D721Med (cell line): ENCODE measurements at regions not wholly inside any gene's neighbourhood (a gene's known extent, or its start where the extent isn't known, plus 50 kb on each side); places are given as distances from the start of the nearest gene placed in this dataset.

Source experiments
- DNase-seq: peaks from one replicate; pipeline ENCODE4 v3.0.0; 2011; ENCODE audit warnings: low spot score; ENCODE audit not compliant: insufficient read length
- FAIRE-seq: peaks from 2 replicates; lab custom pipeline; 2011; peaks lifted over from hg19 to GRCh38; lab: Jason Lieb, UNC
- TF ChIP-seq, protein P1 (sequence below): IDR thresholded peaks from 2 replicates; pipeline ENCODE4 v1.5.1; 2012; ENCODE audit warnings: mild to moderate bottlenecking, control low read depth; ENCODE audit not compliant: insufficient read depth; ENCODE audit errors: missing control alignments

DNA sequence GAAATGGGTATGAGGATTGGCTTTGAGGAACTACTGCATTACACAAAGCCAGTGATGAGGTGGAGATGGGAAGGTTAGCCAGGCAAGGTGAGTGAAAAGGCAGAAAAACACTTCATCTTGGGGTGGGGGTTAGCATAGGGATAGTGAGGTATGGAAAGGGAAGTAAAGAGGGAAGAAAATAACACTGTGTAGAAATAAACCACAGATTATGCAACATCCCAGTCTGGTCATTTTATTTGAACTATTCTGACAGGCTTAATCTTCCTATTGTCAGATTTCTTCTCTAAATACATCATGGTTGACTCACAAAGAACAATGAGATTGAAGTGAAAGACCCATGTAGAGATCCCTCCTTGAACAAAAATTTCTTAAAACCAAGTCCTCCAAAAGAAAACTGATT is 640.2 kb downstream of the PTPRC start:
- TF ChIP-seq, protein P1, sequence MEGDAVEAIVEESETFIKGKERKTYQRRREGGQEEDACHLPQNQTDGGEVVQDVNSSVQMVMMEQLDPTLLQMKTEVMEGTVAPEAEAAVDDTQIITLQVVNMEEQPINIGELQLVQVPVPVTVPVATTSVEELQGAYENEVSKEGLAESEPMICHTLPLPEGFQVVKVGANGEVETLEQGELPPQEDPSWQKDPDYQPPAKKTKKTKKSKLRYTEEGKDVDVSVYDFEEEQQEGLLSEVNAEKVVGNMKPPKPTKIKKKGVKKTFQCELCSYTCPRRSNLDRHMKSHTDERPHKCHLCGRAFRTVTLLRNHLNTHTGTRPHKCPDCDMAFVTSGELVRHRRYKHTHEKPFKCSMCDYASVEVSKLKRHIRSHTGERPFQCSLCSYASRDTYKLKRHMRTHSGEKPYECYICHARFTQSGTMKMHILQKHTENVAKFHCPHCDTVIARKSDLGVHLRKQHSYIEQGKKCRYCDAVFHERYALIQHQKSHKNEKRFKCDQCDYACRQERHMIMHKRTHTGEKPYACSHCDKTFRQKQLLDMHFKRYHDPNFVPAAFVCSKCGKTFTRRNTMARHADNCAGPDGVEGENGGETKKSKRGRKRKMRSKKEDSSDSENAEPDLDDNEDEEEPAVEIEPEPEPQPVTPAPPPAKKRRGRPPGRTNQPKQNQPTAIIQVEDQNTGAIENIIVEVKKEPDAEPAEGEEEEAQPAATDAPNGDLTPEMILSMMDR, result no peak
- DNase-seq (no peak), FAIRE-seq (peak; percentile 84)

DNA sequence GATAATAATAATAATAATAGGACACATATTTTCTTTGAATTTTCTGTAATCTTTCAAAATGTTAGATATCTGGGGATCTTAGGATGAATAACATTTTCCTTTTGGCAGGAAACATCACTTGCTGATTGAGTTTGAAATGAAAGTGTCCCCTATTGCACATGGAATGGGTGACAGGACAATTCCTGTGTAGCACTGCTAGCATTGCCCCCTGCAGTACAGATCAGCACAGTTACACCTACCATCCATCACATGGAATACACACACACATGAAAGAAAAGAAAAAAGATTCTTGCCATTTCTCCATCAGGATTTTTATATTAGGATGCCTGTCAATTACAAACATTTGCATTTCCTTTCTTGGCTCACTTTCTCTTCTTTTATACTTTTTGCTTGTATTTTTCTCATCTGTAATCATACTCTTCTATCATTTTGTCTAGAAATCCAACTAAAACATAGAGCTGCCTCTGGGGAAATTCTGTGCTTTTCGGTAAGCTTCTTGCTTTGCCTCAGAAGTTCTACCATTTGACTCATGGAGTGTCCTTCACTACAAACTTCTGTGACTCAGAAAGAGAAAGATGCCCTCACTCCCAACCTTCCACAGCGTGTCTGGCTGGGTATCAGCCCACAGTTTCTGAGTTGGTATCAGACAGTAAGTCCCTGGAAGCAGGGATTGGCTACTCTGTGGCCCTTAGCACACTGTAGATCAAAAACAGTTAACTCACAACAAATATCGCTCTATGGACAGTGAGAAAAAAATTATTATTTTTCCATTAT is 641.2 kb downstream of the PTPRC start:
- no peak for DNase-seq

DNA sequence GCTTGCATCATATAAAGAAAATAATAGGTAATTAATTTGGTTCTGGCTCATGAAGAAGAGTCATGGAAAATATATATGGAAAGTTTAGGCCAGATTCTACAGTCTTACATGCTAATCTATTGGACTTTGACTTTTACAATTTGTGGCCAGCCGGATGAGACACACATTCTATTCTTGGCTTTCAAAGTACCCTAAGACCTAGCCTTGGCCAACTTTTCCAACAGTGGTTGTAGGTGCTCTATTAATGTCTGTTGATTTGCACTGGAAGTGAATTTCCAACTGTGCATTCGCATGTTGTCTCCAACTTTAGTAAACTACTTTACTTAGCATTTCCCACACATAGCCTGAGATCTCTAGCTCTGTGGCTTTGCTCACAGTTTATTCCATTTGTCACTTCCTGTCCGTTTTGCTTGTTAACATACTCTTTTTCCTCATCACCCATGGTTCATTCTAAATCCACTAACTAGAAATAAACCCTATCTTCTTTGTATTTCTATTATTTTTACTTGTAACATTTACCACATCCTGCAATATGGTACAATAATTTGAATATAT is 644.0 kb downstream of the PTPRC start:
- FAIRE-seq, result no peak

More for the DNA sequence above, 641.2 kb downstream of the PTPRC start:
- peak; percentile 35 for FAIRE-seq
- TF ChIP-seq, protein P1, result no peak

DNA sequence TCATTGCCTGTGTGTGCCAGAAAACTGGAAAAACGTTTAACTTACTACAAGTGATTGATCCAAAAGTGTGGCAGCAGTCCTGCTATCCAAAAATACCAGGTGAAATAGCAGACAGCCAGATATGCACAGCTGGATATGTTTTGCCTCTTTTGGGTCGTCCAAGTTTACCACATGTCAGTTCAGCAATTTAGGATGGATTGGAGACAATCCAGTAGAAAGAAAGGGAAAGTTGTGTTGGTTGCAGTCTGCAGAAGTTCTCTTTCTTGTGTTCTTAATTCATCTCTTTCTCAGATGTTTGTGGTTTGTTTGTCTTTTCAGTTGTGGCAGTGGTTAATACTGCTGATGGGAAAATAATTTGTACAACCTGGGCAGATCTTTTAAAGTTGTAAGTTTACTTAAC is 645.0 kb downstream of the PTPRC start:
- FAIRE-seq, result peak; percentile 71
- TF ChIP-seq, protein P1, result no peak
- DNase-seq, result no peak

More for the DNA sequence above, 644.0 kb downstream of the PTPRC start:
- TF ChIP-seq, protein P1, result no peak
- no peak for DNase-seq

DNA sequence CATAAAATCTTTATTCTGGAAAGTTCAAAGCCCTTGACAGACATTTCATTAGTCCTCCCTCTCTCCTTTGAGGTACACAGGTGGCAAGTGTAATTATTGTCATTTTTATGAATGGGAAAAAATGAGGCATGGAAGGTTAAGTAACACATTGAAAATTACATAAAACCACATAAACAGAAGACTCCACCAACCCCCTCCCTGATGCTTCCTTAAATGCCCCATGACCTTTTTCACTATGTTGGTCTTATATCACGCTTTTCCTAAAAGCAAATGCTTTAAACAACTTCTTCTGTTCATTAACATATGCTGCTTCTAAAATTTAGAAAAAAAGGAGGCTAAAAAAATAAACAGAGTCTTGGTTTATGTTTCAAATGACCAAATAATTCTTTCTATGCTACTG is 648.4 kb downstream of the PTPRC start:
- no peak for FAIRE-seq
- TF ChIP-seq, protein P1, result no peak
- DNase-seq, result no peak

DNA sequence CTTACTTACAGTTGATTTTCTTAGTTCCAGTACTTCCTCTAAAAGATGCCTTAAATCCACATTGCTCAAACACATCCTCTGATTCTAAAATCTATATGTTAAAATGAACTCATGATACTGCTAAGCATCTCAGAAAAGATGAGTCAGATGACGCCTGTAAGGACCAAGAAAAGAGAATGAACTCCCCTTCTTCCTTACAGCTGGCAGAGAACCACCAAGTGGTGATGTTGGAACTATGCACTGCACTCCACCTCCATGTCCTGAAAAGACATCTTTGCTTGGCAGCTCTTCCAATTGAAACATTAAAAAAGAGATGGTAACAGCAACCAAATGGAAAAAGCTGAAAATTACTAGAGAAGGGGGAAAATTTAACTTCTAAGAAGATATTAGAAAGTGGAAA is 648.8 kb downstream of the PTPRC start:
- FAIRE-seq (no peak), DNase-seq (no peak)

DNA sequence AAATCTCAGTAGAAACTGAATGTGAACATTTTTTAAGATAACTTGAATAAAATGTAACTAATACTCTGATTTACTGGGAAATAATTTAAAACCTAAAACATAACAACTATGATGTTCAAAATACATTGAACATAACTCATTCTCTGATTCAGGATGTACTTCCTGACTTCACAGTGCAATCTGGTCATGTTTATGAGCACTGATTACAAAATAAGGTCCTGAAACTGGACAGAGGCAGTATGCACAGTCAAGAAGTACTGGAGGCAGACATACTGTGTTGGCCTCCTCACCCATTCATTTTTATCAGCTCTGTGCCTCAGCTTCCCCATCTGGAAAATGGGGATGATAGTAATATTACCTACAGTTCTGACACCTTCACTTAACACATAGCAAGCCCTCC is 651.3 kb downstream of the PTPRC start:
- TF ChIP-seq, protein P1, result no peak
- DNase-seq (no peak), FAIRE-seq (peak; percentile 92)

More for the DNA sequence above, 648.8 kb downstream of the PTPRC start:
- TF ChIP-seq, protein P1, result no peak
